GM18519 (cell line): ENCODE measurements at regions not wholly inside any gene's neighbourhood (a gene's known extent, or its start where the extent isn't known, plus 50 kb on each side); places are given as distances from the start of the nearest gene placed in this dataset.

Source experiments
- ATAC-seq: cut with Tn5 transposase; IDR thresholded peaks from one replicate; pipeline ENCODE4 v1.9.1; 2021; ENCODE audit warnings: mild to moderate bottlenecking, moderate library complexity; ENCODE audit not compliant: unreplicated experiment, low FRiP score

- ATAC-seq, result no peak
These were observed 923.6 kb downstream of the CCDC85A start for GRCh38 chr2:57107353-57107752.

GRCh38 chr2:57111531-57111930 is 927.7 kb downstream of the CCDC85A start:
- ATAC-seq, result no peak

- ATAC-seq, result no peak
These were observed 927.5 kb upstream of the VRK2 start for GRCh38 chr2:57119141-57119540.

- no peak for ATAC-seq
These were observed 920.2 kb upstream of the VRK2 start for GRCh38 chr2:57126410-57126809.

GRCh38 chr2:57139179-57139578 is 907.4 kb upstream of the VRK2 start:
- ATAC-seq, result no peak

GRCh38 chr2:57141269-57141668 is 905.3 kb upstream of the VRK2 start:
- no peak for ATAC-seq

- ATAC-seq, result no peak
These were observed 899.7 kb upstream of the VRK2 start for GRCh38 chr2:57146951-57147350.

GRCh38 chr2:57156231-57156924 is 890.2 kb upstream of the VRK2 start:
- no peak for ATAC-seq

GRCh38 chr2:57160976-57161375 is 885.6 kb upstream of the VRK2 start:
- ATAC-seq, result no peak

- ATAC-seq, result no peak
These were observed 869.4 kb upstream of the VRK2 start for GRCh38 chr2:57177176-57177575.

GRCh38 chr2:57180042-57180567 is 866.5 kb upstream of the VRK2 start:
- no peak for ATAC-seq

GRCh38 chr2:57180678-57181077 is 865.9 kb upstream of the VRK2 start:
- ATAC-seq, result no peak

- ATAC-seq, result no peak
These were observed 865.1 kb upstream of the VRK2 start for GRCh38 chr2:57181315-57182038.

GRCh38 chr2:57182916-57183315 is 863.7 kb upstream of the VRK2 start:
- no peak for ATAC-seq

GRCh38 chr2:57185568-57185967 is 861.0 kb upstream of the VRK2 start:
- ATAC-seq, result no peak

- ATAC-seq, result no peak
These were observed 856.6 kb upstream of the VRK2 start for GRCh38 chr2:57190007-57190406.

GRCh38 chr2:57199663-57200062 is 846.9 kb upstream of the VRK2 start:
- ATAC-seq, result no peak

- no peak for ATAC-seq
These were observed 842.2 kb upstream of the VRK2 start for GRCh38 chr2:57204364-57204763.

GRCh38 chr2:57205241-57205640 is 841.4 kb upstream of the VRK2 start:
- no peak for ATAC-seq

- ATAC-seq, result no peak
These were observed 839.4 kb upstream of the VRK2 start for GRCh38 chr2:57207191-57207590.

- no peak for ATAC-seq
These were observed 836.8 kb upstream of the VRK2 start for GRCh38 chr2:57209799-57210198.

GRCh38 chr2:57210855-57211254 is 835.8 kb upstream of the VRK2 start:
- ATAC-seq, result no peak
